ENCODE measurements at regions not wholly inside any gene's neighbourhood (a gene's known extent, or its start where the extent isn't known, plus 50 kb on each side); places are given as distances from the start of the nearest gene placed in this dataset.

- Histone ChIP-seq H3K9ac (ENCODE audit: low read length) (no peak overlapping the region), H3K9me3 (ENCODE audit: insufficient read depth, low read depth, low read length) (no peaks in the 10 kb centered on the region), H3K27ac (ENCODE audit: low read depth, low read length) (no peak overlapping the region), H3K79me2 (ENCODE audit: insufficient read depth, low read length) (no peaks in the 10 kb centered on the region), H3K4me1 (ENCODE audit: insufficient read depth, low read length) (no peaks in the 10 kb centered on the region), H3K4me3 (ENCODE audit: insufficient read depth, low read depth, low read length) (no peak overlapping the region), H3K4me2 (ENCODE audit: low read length) (no peak overlapping the region), H4K20me1 (ENCODE audit: insufficient read depth, low read length) (no peaks in the 10 kb centered on the region), H3K27me3 (ENCODE audit: insufficient read depth, low read length) (no peaks in the 10 kb centered on the region), H2AFZ (ENCODE audit: low read depth, low read length) (no peak overlapping the region), H3K36me3 (ENCODE audit: insufficient read depth, low read length) (no peaks in the 10 kb centered on the region)
- no peak overlapping the region for H3K27ac Mint-ChIP-seq (ENCODE audit: unreplicated experiment)
- H3K36me3 Mint-ChIP-seq (ENCODE audit: low read depth, unreplicated experiment) = no peaks in the 10 kb centered on the region
- H3K4me1 Mint-ChIP-seq (ENCODE audit: low read depth, unreplicated experiment) = no peaks in the 10 kb centered on the region
- peak; percentile 81 for DNase-seq (ENCODE audit: low read depth)
- FAIRE-seq = peak; percentile 20
- no peak overlapping the region for H3K4me3 Mint-ChIP-seq (ENCODE audit: unreplicated experiment)
- TF ChIP-seq CTCF (IDR thresholded peaks at IDR 0.05; ENCODE audit: insufficient read depth, low read depth, low read length) (no peak), EZH2 (IDR thresholded peaks at IDR 0.05; ENCODE audit: insufficient read depth, low read length) (no peak)
- H3K9me3 Mint-ChIP-seq (ENCODE audit: unreplicated experiment) = no peaks in the 10 kb centered on the region
- H3K27me3 Mint-ChIP-seq (ENCODE audit: low read depth, unreplicated experiment) = no peaks in the 10 kb centered on the region
These were observed 134.7 kb downstream of the LHFPL1 start for GRCh38 chrX:112545051-112545450.

GRCh38 chrX:112536544-112536943 is 143.2 kb downstream of the LHFPL1 start:
- Histone ChIP-seq H3K9ac (ENCODE audit: low read length) (no peak overlapping the region), H4K20me1 (ENCODE audit: insufficient read depth, low read length) (no peaks in the 10 kb centered on the region), H3K4me3 (ENCODE audit: insufficient read depth, low read depth, low read length) (no peak overlapping the region), H2AFZ (ENCODE audit: low read depth, low read length) (no peak overlapping the region), H3K79me2 (ENCODE audit: insufficient read depth, low read length) (no peaks in the 10 kb centered on the region), H3K36me3 (ENCODE audit: insufficient read depth, low read length) (no peaks in the 10 kb centered on the region), H3K9me3 (ENCODE audit: insufficient read depth, low read depth, low read length) (no peaks in the 10 kb centered on the region), H3K27ac (ENCODE audit: low read depth, low read length) (no peak overlapping the region), H3K4me2 (ENCODE audit: low read length) (no peak overlapping the region), H3K27me3 (ENCODE audit: insufficient read depth, low read length) (no peaks in the 10 kb centered on the region), H3K4me1 (ENCODE audit: insufficient read depth, low read length) (no peaks in the 10 kb centered on the region)
- DNase-seq (ENCODE audit: low read depth) = peak; percentile 17
- Mint-ChIP-seq H3K36me3 (ENCODE audit: low read depth, unreplicated experiment) (no peaks in the 10 kb centered on the region), H3K4me1 (ENCODE audit: low read depth, unreplicated experiment) (peaks cover 3% of the 10 kb centered on the region), H3K27ac (ENCODE audit: unreplicated experiment) (no peak overlapping the region), H3K4me3 (ENCODE audit: unreplicated experiment) (no peak overlapping the region), H3K27me3 (ENCODE audit: low read depth, unreplicated experiment) (no peaks in the 10 kb centered on the region), H3K9me3 (ENCODE audit: unreplicated experiment) (no peaks in the 10 kb centered on the region)
- no peak for FAIRE-seq
- no peak for TF ChIP-seq CTCF (IDR thresholded peaks at IDR 0.05; ENCODE audit: insufficient read depth, low read depth, low read length)
- no peak for TF ChIP-seq EZH2 (IDR thresholded peaks at IDR 0.05; ENCODE audit: insufficient read depth, low read length)

- no peak for DNase-seq (ENCODE audit: low read depth)
- Histone ChIP-seq H3K4me2 (ENCODE audit: low read length) (no peak overlapping the region), H3K79me2 (ENCODE audit: insufficient read depth, low read length) (no peaks in the 10 kb centered on the region), H3K27ac (ENCODE audit: low read depth, low read length) (no peak overlapping the region), H3K9me3 (ENCODE audit: insufficient read depth, low read depth, low read length) (no peaks in the 10 kb centered on the region), H3K4me3 (ENCODE audit: insufficient read depth, low read depth, low read length) (no peak overlapping the region), H4K20me1 (ENCODE audit: insufficient read depth, low read length) (no peaks in the 10 kb centered on the region), H3K4me1 (ENCODE audit: insufficient read depth, low read length) (no peaks in the 10 kb centered on the region), H3K36me3 (ENCODE audit: insufficient read depth, low read length) (no peaks in the 10 kb centered on the region), H2AFZ (ENCODE audit: low read depth, low read length) (no peak overlapping the region), H3K9ac (ENCODE audit: low read length) (no peak overlapping the region), H3K27me3 (ENCODE audit: insufficient read depth, low read length) (no peaks in the 10 kb centered on the region)
- peaks cover 4% of the 10 kb centered on the region for H3K4me1 Mint-ChIP-seq (ENCODE audit: low read depth, unreplicated experiment)
- FAIRE-seq = no peak
- TF ChIP-seq EZH2 (IDR thresholded peaks at IDR 0.05; ENCODE audit: insufficient read depth, low read length) (no peak), CTCF (IDR thresholded peaks at IDR 0.05; ENCODE audit: insufficient read depth, low read depth, low read length) (no peak)
- no peaks in the 10 kb centered on the region for H3K36me3 Mint-ChIP-seq (ENCODE audit: low read depth, unreplicated experiment)
- H3K27me3 Mint-ChIP-seq (ENCODE audit: low read depth, unreplicated experiment) = no peaks in the 10 kb centered on the region
- H3K9me3 Mint-ChIP-seq (ENCODE audit: unreplicated experiment) = peaks cover 4% of the 10 kb centered on the region
- no peak overlapping the region for H3K4me3 Mint-ChIP-seq (ENCODE audit: unreplicated experiment)
- H3K27ac Mint-ChIP-seq (ENCODE audit: unreplicated experiment) = no peak overlapping the region
These were observed 151.8 kb downstream of the LHFPL1 start for GRCh38 chrX:112527903-112528302.

All from astrocyte (in vitro differentiated cells and primary cell).